H9 (cell line): ENCODE measurements at regions not wholly inside any gene's neighbourhood (a gene's known extent, or its start where the extent isn't known, plus 50 kb on each side); places are given as distances from the start of the nearest gene placed in this dataset.

Experiments used
- DNase-seq: peaks from one replicate; pipeline ENCODE4 v3.0.0-alpha.2; 2017
- H2AFZ ChIP-seq: one replicate; pipeline ENCODE4 v1.6.1; 2013; ENCODE audit warnings: mild to moderate bottlenecking, low read length, control low read depth, moderate library complexity
- H2AK5ac ChIP-seq: 2 replicates; pipeline ENCODE4 v1.6.1; 2013; ENCODE audit warnings: low read length, control low read depth, mixed read lengths; ENCODE audit not compliant: insufficient read length
- H2BK120ac ChIP-seq: one replicate; pipeline ENCODE4 v1.6.1; 2013; ENCODE audit warnings: low read depth, mild to moderate bottlenecking, low read length, control low read depth, inconsistent platforms; ENCODE audit not compliant: poor library complexity, severe bottlenecking
- H2BK12ac ChIP-seq: 2 replicates; pipeline ENCODE4 v1.6.1; 2013; ENCODE audit warnings: low read length, control low read depth, mixed read lengths, low read depth; ENCODE audit not compliant: insufficient read length
- H2BK15ac ChIP-seq: 2 replicates; pipeline ENCODE4 v1.6.1; 2013; ENCODE audit warnings: low read depth, low read length, control low read depth
- H2BK20ac ChIP-seq: one replicate; pipeline ENCODE4 v1.6.1; 2013; ENCODE audit warnings: low read depth, mild to moderate bottlenecking, low read length, control low read depth, inconsistent platforms; ENCODE audit not compliant: poor library complexity, severe bottlenecking
- H2BK5ac ChIP-seq: 2 replicates; pipeline ENCODE4 v1.6.1; 2013; ENCODE audit warnings: low read length, control low read depth, mixed read lengths; ENCODE audit not compliant: insufficient read length
- H3K14ac ChIP-seq: 2 replicates; pipeline ENCODE4 v1.6.1; 2013; ENCODE audit warnings: low read length, control low read depth; ENCODE audit not compliant: insufficient read depth
- H3K18ac ChIP-seq: 2 replicates; pipeline ENCODE4 v1.6.1; 2013; ENCODE audit warnings: low read depth, mild to moderate bottlenecking, mixed read lengths, low read length, control low read depth; ENCODE audit not compliant: insufficient read length
- H3K23ac ChIP-seq: 2 replicates; pipeline ENCODE4 v1.6.1; 2013; ENCODE audit warnings: low read length, control low read depth, mixed read lengths, low read depth; ENCODE audit not compliant: insufficient read length
- H3K23me2 ChIP-seq: 2 replicates; pipeline ENCODE4 v1.6.1; 2013; ENCODE audit warnings: low read depth, mild to moderate bottlenecking, mixed read lengths, low read length, control low read depth; ENCODE audit not compliant: insufficient read length, poor library complexity, severe bottlenecking
- H3K27ac ChIP-seq: 2 replicates; pipeline ENCODE4 v1.5.1; 2013; ENCODE audit warnings: low read length, control low read depth, mixed read lengths, low read depth; ENCODE audit not compliant: insufficient read length
- H3K27me3 ChIP-seq: 2 replicates; pipeline ENCODE4 v1.6.1; 2013; ENCODE audit warnings: low read length, control low read depth, inconsistent platforms; ENCODE audit not compliant: insufficient read depth
- H3K4ac ChIP-seq: 2 replicates; pipeline ENCODE4 v1.6.1; 2013; ENCODE audit warnings: low read depth, mild to moderate bottlenecking, control low read depth, inconsistent platforms, low read length, moderate library complexity
- H3K4me1 ChIP-seq: 2 replicates; pipeline ENCODE4 v1.6.1; 2013; ENCODE audit warnings: low read length, control low read depth, inconsistent platforms; ENCODE audit not compliant: insufficient read depth
- H3K4me2 ChIP-seq: 2 replicates; pipeline ENCODE4 v1.6.1; 2013; ENCODE audit warnings: low read length, control low read depth, mixed read lengths; ENCODE audit not compliant: insufficient read length, insufficient read depth
- H3K56ac ChIP-seq: 2 replicates; pipeline ENCODE4 v1.6.1; 2013; ENCODE audit warnings: low read depth, mild to moderate bottlenecking, mixed read lengths, low read length, control low read depth; ENCODE audit not compliant: insufficient read length
- H3K79me1 ChIP-seq: 2 replicates; pipeline ENCODE4 v1.6.1; 2013; ENCODE audit warnings: low read depth, mild to moderate bottlenecking, moderate library complexity, low read length, control low read depth, inconsistent platforms; ENCODE audit not compliant: insufficient read depth, poor library complexity, severe bottlenecking
- H3K79me2 ChIP-seq: 2 replicates; pipeline ENCODE4 v1.6.1; 2013; ENCODE audit warnings: low read length, control low read depth, inconsistent platforms; ENCODE audit not compliant: insufficient read depth
- H3K9ac ChIP-seq: 2 replicates; pipeline ENCODE4 v1.6.1; 2013; ENCODE audit warnings: low read length, control low read depth, mixed read lengths; ENCODE audit not compliant: insufficient read length; ENCODE audit errors: extremely low read depth
- H3K9me3 ChIP-seq: one replicate; pipeline ENCODE4 v1.6.1; 2013; ENCODE audit warnings: low read depth, low read length, inconsistent platforms; ENCODE audit not compliant: control insufficient read depth
- H3T11ph ChIP-seq: one replicate; pipeline ENCODE4 v1.6.1; 2013; ENCODE audit warnings: mild to moderate bottlenecking, low read length, control low read depth, inconsistent platforms
- H4K20me1 ChIP-seq: one replicate; pipeline ENCODE4 v1.6.1; 2013; ENCODE audit not compliant: control insufficient read depth, insufficient read length, insufficient read depth
- H4K5ac ChIP-seq: 2 replicates; pipeline ENCODE4 v1.6.1; 2013; ENCODE audit warnings: low read depth, mild to moderate bottlenecking, mixed read lengths, low read length, control low read depth; ENCODE audit not compliant: insufficient read length
- H4K8ac ChIP-seq: replicated peaks from 2 replicates; pipeline ENCODE4 v1.6.1; 2013; ENCODE audit warnings: low read length, control low read depth, mixed read lengths, low read depth; ENCODE audit not compliant: insufficient read length
- H4K91ac ChIP-seq: 2 replicates; pipeline ENCODE4 v1.6.1; 2013; ENCODE audit warnings: low read depth, mild to moderate bottlenecking, moderate library complexity, mixed read lengths, low read length, control low read depth; ENCODE audit not compliant: insufficient read length
- H3K27ac Mint-ChIP-seq, 3 experiments: 2 replicates in 2 of 3; 3 replicates in 1 of 3; pipeline ENCODE4 v1.8.0; 2020 to 2021; ENCODE audit warnings: mixed read lengths in 3 of 3, mild to moderate bottlenecking in 1 of 3, moderate library complexity in 1 of 3
- H3K27me3 Mint-ChIP-seq: 2 replicates; pipeline ENCODE4 v1.8.0; 2021; ENCODE audit warnings: low read depth, mild to moderate bottlenecking, moderate library complexity, mixed read lengths
- H3K36me3 Mint-ChIP-seq, 3 experiments: 2 replicates in 2 of 3; 3 replicates in 1 of 3; pipeline ENCODE4 v1.8.0; 2020 to 2021; ENCODE audit warnings: low read depth in 3 of 3, mixed read lengths in 3 of 3; ENCODE audit not compliant: insufficient read depth in 1 of 3
- H3K4me1 Mint-ChIP-seq, 2 experiments: 2 replicates each; pipeline ENCODE4 v1.8.0; 2020; ENCODE audit warnings: mixed read lengths in 2 of 2
- H3K4me3 Mint-ChIP-seq, 2 experiments: 2 replicates in 1 of 2; 3 replicates in 1 of 2; pipeline ENCODE4 v1.8.0; 2020 to 2021; ENCODE audit warnings: mild to moderate bottlenecking in 2 of 2, mixed read lengths in 2 of 2, moderate library complexity in 1 of 2
- H3K9me3 Mint-ChIP-seq, 2 experiments: 2 replicates in 1 of 2; 3 replicates in 1 of 2; pipeline ENCODE4 v1.8.0; 2020; ENCODE audit warnings: mild to moderate bottlenecking in 2 of 2, mixed read lengths in 2 of 2, moderate library complexity in 1 of 2
- WGBS: extraction: QIAGEN DNeasy Blood & Tissue Kit; methylation state at CpG from one replicate; pipeline ENCODE4 v1.1.7; 2013; ENCODE audit warnings: missing lambda C conversion rate, low lambda C conversion rate, mixed read lengths; ENCODE audit not compliant: insufficient read length; ENCODE audit errors: extremely low coverage; 5-methylcytosine and 5-hydroxymethylcytosine counted together
- TF ChIP-seq, protein P1 (sequence below): fragments of 200-600 bp; sonication (generic); conservative IDR thresholded peaks from 3 replicates; pipeline ENCODE4 v1.8.0; 2021; ENCODE audit warnings: antibody characterized with exemption, mild to moderate bottlenecking

DNA sequence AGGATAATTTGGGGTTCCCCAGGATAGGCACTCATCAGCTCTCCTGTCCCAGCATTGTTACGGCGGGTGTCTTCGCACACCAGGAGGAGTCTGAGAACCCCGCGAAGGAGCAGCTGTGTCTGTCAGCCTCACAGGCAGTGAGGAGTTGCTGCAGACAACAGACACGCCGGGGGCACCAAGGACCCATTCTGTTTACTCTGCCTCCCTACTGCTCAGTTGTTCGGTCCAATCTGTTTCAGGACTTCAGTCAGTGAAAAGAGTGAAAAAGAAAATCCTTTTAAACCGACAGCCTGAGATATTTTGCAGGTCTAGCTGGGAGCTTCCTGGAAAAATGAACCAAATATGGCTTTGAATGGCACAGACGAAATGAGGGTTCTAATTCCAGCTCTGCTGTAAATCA is 288.4 kb downstream of the OMA1 start:
- no peak overlapping the region for H3T11ph ChIP-seq
- H3K23ac ChIP-seq: no peak overlapping the region
- H4K8ac ChIP-seq: no peak overlapping the region
- no peak overlapping the region for H2BK120ac ChIP-seq
- no peak overlapping the region for H3K27ac ChIP-seq
- no peaks in the 10 kb centered on the region for H4K20me1 ChIP-seq
- H2AFZ ChIP-seq: no peak overlapping the region
- H3K23me2 ChIP-seq: no peaks in the 10 kb centered on the region
- H3K79me1 ChIP-seq: no peaks in the 10 kb centered on the region
- H3K36me3 Mint-ChIP-seq: peaks cover 0 to 4% (median 3%) of the 10 kb centered on the region in 3 experiments; a peak in 1 of 7 replicates
- H3K9ac ChIP-seq: no peak overlapping the region
- no peak overlapping the region for H4K91ac ChIP-seq
- no peak overlapping the region for H2AK5ac ChIP-seq
- H3K18ac ChIP-seq: no peak overlapping the region
- TF ChIP-seq, protein P1, sequence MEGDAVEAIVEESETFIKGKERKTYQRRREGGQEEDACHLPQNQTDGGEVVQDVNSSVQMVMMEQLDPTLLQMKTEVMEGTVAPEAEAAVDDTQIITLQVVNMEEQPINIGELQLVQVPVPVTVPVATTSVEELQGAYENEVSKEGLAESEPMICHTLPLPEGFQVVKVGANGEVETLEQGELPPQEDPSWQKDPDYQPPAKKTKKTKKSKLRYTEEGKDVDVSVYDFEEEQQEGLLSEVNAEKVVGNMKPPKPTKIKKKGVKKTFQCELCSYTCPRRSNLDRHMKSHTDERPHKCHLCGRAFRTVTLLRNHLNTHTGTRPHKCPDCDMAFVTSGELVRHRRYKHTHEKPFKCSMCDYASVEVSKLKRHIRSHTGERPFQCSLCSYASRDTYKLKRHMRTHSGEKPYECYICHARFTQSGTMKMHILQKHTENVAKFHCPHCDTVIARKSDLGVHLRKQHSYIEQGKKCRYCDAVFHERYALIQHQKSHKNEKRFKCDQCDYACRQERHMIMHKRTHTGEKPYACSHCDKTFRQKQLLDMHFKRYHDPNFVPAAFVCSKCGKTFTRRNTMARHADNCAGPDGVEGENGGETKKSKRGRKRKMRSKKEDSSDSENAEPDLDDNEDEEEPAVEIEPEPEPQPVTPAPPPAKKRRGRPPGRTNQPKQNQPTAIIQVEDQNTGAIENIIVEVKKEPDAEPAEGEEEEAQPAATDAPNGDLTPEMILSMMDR: no peak
- no peak overlapping the region for H2BK20ac ChIP-seq
- no peaks in the 10 kb centered on the region for H3K9me3 ChIP-seq
- H3K4ac ChIP-seq: no peak overlapping the region
- H3K14ac ChIP-seq: no peak overlapping the region
- peaks cover 2 to 7% of the 10 kb centered on the region in 2 experiments for H3K4me1 Mint-ChIP-seq
- H3K27me3 ChIP-seq: no peaks in the 10 kb centered on the region
- no peak overlapping the region; a peak in 1 of 7 replicates for H3K27ac Mint-ChIP-seq
- H3K4me1 ChIP-seq: no peaks in the 10 kb centered on the region
- WGBS: no CpG with 5 or more reads among the region's 10 CpGs
- H3K79me2 ChIP-seq: no peaks in the 10 kb centered on the region
- no peak overlapping the region for H4K5ac ChIP-seq
- H2BK12ac ChIP-seq: no peak overlapping the region
- DNase-seq: no peak
- no peak overlapping the region for H2BK15ac ChIP-seq
- H3K4me2 ChIP-seq: no peak overlapping the region
- H2BK5ac ChIP-seq: no peak overlapping the region
- peaks cover 4% of the 10 kb centered on the region in 2 experiments; a peak in 3 of 5 replicates for H3K9me3 Mint-ChIP-seq
- no peak overlapping the region for H3K4me3 Mint-ChIP-seq
- no peak overlapping the region for H3K56ac ChIP-seq
- H3K27me3 Mint-ChIP-seq: peaks cover 5% of the 10 kb centered on the region
